H9 (cell line): ENCODE measurements at regions not wholly inside any gene's neighbourhood (a gene's known extent, or its start where the extent isn't known, plus 50 kb on each side); places are given as distances from the start of the nearest gene placed in this dataset.
A peak's percentile ranks its signal among the peaks of the same experiment; 100 is the strongest.

Experiments used
- DNase-seq: peaks from one replicate; pipeline ENCODE4 v3.0.0-alpha.2; 2017
- H2AFZ ChIP-seq: one replicate; pipeline ENCODE4 v1.6.1; 2013; ENCODE audit warnings: mild to moderate bottlenecking, low read length, control low read depth, moderate library complexity
- H2AK5ac ChIP-seq: 2 replicates; pipeline ENCODE4 v1.6.1; 2013; ENCODE audit warnings: low read length, control low read depth, mixed read lengths; ENCODE audit not compliant: insufficient read length
- H2BK120ac ChIP-seq: one replicate; pipeline ENCODE4 v1.6.1; 2013; ENCODE audit warnings: low read depth, mild to moderate bottlenecking, low read length, control low read depth, inconsistent platforms; ENCODE audit not compliant: poor library complexity, severe bottlenecking
- H2BK12ac ChIP-seq: 2 replicates; pipeline ENCODE4 v1.6.1; 2013; ENCODE audit warnings: low read length, control low read depth, mixed read lengths, low read depth; ENCODE audit not compliant: insufficient read length
- H2BK15ac ChIP-seq: 2 replicates; pipeline ENCODE4 v1.6.1; 2013; ENCODE audit warnings: low read depth, low read length, control low read depth
- H2BK20ac ChIP-seq: one replicate; pipeline ENCODE4 v1.6.1; 2013; ENCODE audit warnings: low read depth, mild to moderate bottlenecking, low read length, control low read depth, inconsistent platforms; ENCODE audit not compliant: poor library complexity, severe bottlenecking
- H2BK5ac ChIP-seq: 2 replicates; pipeline ENCODE4 v1.6.1; 2013; ENCODE audit warnings: low read length, control low read depth, mixed read lengths; ENCODE audit not compliant: insufficient read length
- H3K14ac ChIP-seq: 2 replicates; pipeline ENCODE4 v1.6.1; 2013; ENCODE audit warnings: low read length, control low read depth; ENCODE audit not compliant: insufficient read depth
- H3K18ac ChIP-seq: 2 replicates; pipeline ENCODE4 v1.6.1; 2013; ENCODE audit warnings: low read depth, mild to moderate bottlenecking, mixed read lengths, low read length, control low read depth; ENCODE audit not compliant: insufficient read length
- H3K23ac ChIP-seq: 2 replicates; pipeline ENCODE4 v1.6.1; 2013; ENCODE audit warnings: low read length, control low read depth, mixed read lengths, low read depth; ENCODE audit not compliant: insufficient read length
- H3K23me2 ChIP-seq: 2 replicates; pipeline ENCODE4 v1.6.1; 2013; ENCODE audit warnings: low read depth, mild to moderate bottlenecking, mixed read lengths, low read length, control low read depth; ENCODE audit not compliant: insufficient read length, poor library complexity, severe bottlenecking
- H3K27ac ChIP-seq: 2 replicates; pipeline ENCODE4 v1.5.1; 2013; ENCODE audit warnings: low read length, control low read depth, mixed read lengths, low read depth; ENCODE audit not compliant: insufficient read length
- H3K27me3 ChIP-seq: 2 replicates; pipeline ENCODE4 v1.6.1; 2013; ENCODE audit warnings: low read length, control low read depth, inconsistent platforms; ENCODE audit not compliant: insufficient read depth
- H3K4ac ChIP-seq: 2 replicates; pipeline ENCODE4 v1.6.1; 2013; ENCODE audit warnings: low read depth, mild to moderate bottlenecking, control low read depth, inconsistent platforms, low read length, moderate library complexity
- H3K4me1 ChIP-seq: 2 replicates; pipeline ENCODE4 v1.6.1; 2013; ENCODE audit warnings: low read length, control low read depth, inconsistent platforms; ENCODE audit not compliant: insufficient read depth
- H3K4me2 ChIP-seq: 2 replicates; pipeline ENCODE4 v1.6.1; 2013; ENCODE audit warnings: low read length, control low read depth, mixed read lengths; ENCODE audit not compliant: insufficient read length, insufficient read depth
- H3K56ac ChIP-seq: 2 replicates; pipeline ENCODE4 v1.6.1; 2013; ENCODE audit warnings: low read depth, mild to moderate bottlenecking, mixed read lengths, low read length, control low read depth; ENCODE audit not compliant: insufficient read length
- H3K79me1 ChIP-seq: 2 replicates; pipeline ENCODE4 v1.6.1; 2013; ENCODE audit warnings: low read depth, mild to moderate bottlenecking, moderate library complexity, low read length, control low read depth, inconsistent platforms; ENCODE audit not compliant: insufficient read depth, poor library complexity, severe bottlenecking
- H3K79me2 ChIP-seq: 2 replicates; pipeline ENCODE4 v1.6.1; 2013; ENCODE audit warnings: low read length, control low read depth, inconsistent platforms; ENCODE audit not compliant: insufficient read depth
- H3K9ac ChIP-seq: 2 replicates; pipeline ENCODE4 v1.6.1; 2013; ENCODE audit warnings: low read length, control low read depth, mixed read lengths; ENCODE audit not compliant: insufficient read length; ENCODE audit errors: extremely low read depth
- H3K9me3 ChIP-seq: one replicate; pipeline ENCODE4 v1.6.1; 2013; ENCODE audit warnings: low read depth, low read length, inconsistent platforms; ENCODE audit not compliant: control insufficient read depth
- H3T11ph ChIP-seq: one replicate; pipeline ENCODE4 v1.6.1; 2013; ENCODE audit warnings: mild to moderate bottlenecking, low read length, control low read depth, inconsistent platforms
- H4K20me1 ChIP-seq: one replicate; pipeline ENCODE4 v1.6.1; 2013; ENCODE audit not compliant: control insufficient read depth, insufficient read length, insufficient read depth
- H4K5ac ChIP-seq: 2 replicates; pipeline ENCODE4 v1.6.1; 2013; ENCODE audit warnings: low read depth, mild to moderate bottlenecking, mixed read lengths, low read length, control low read depth; ENCODE audit not compliant: insufficient read length
- H4K8ac ChIP-seq: replicated peaks from 2 replicates; pipeline ENCODE4 v1.6.1; 2013; ENCODE audit warnings: low read length, control low read depth, mixed read lengths, low read depth; ENCODE audit not compliant: insufficient read length
- H4K91ac ChIP-seq: 2 replicates; pipeline ENCODE4 v1.6.1; 2013; ENCODE audit warnings: low read depth, mild to moderate bottlenecking, moderate library complexity, mixed read lengths, low read length, control low read depth; ENCODE audit not compliant: insufficient read length
- H3K27ac Mint-ChIP-seq, 3 experiments: 2 replicates in 2 of 3; 3 replicates in 1 of 3; pipeline ENCODE4 v1.8.0; 2020 to 2021; ENCODE audit warnings: mixed read lengths in 3 of 3, mild to moderate bottlenecking in 1 of 3, moderate library complexity in 1 of 3
- H3K27me3 Mint-ChIP-seq: 2 replicates; pipeline ENCODE4 v1.8.0; 2021; ENCODE audit warnings: low read depth, mild to moderate bottlenecking, moderate library complexity, mixed read lengths
- H3K36me3 Mint-ChIP-seq, 3 experiments: 2 replicates in 2 of 3; 3 replicates in 1 of 3; pipeline ENCODE4 v1.8.0; 2020 to 2021; ENCODE audit warnings: low read depth in 3 of 3, mixed read lengths in 3 of 3; ENCODE audit not compliant: insufficient read depth in 1 of 3
- H3K4me1 Mint-ChIP-seq, 2 experiments: 2 replicates each; pipeline ENCODE4 v1.8.0; 2020; ENCODE audit warnings: mixed read lengths in 2 of 2
- H3K4me3 Mint-ChIP-seq, 2 experiments: 2 replicates in 1 of 2; 3 replicates in 1 of 2; pipeline ENCODE4 v1.8.0; 2020 to 2021; ENCODE audit warnings: mild to moderate bottlenecking in 2 of 2, mixed read lengths in 2 of 2, moderate library complexity in 1 of 2
- H3K9me3 Mint-ChIP-seq, 2 experiments: 2 replicates in 1 of 2; 3 replicates in 1 of 2; pipeline ENCODE4 v1.8.0; 2020; ENCODE audit warnings: mild to moderate bottlenecking in 2 of 2, mixed read lengths in 2 of 2, moderate library complexity in 1 of 2
- CTCF ChIP-seq: fragments of 200-600 bp; sonication (generic); conservative IDR thresholded peaks from 3 replicates; pipeline ENCODE4 v1.8.0; 2021; ENCODE audit warnings: antibody characterized with exemption, mild to moderate bottlenecking
- WGBS: extraction: QIAGEN DNeasy Blood & Tissue Kit; methylation state at CpG from one replicate; pipeline ENCODE4 v1.1.7; 2013; ENCODE audit warnings: missing lambda C conversion rate, low lambda C conversion rate, mixed read lengths; ENCODE audit not compliant: insufficient read length; ENCODE audit errors: extremely low coverage; 5-methylcytosine and 5-hydroxymethylcytosine counted together

GRCh38 chr2:120809609-120810440 lies 74.2 kb downstream of the GLI2 start:
- no peaks in the 10 kb centered on the region for H3K23me2 ChIP-seq
- H2BK5ac ChIP-seq, result no peak overlapping the region
- H3K4me3 Mint-ChIP-seq, result no peak overlapping the region
- no peaks in the 10 kb centered on the region for H3K27me3 Mint-ChIP-seq
- H2AFZ ChIP-seq, result no peak overlapping the region
- no peak overlapping the region for H3K4me2 ChIP-seq
- H3K9me3 Mint-ChIP-seq, result no peaks in the 10 kb centered on the region
- H3K36me3 Mint-ChIP-seq, result peaks cover 13 to 55% (median 40%) of the 10 kb centered on the region in 3 experiments; a peak in 6 of 7 replicates
- H3K27ac ChIP-seq, result no peak overlapping the region
- no peak overlapping the region for H3K56ac ChIP-seq
- H3K27me3 ChIP-seq, result no peaks in the 10 kb centered on the region
- no peak for DNase-seq
- no peak overlapping the region for H2BK120ac ChIP-seq
- H2BK12ac ChIP-seq, result no peak overlapping the region
- no CpG with 5 or more reads among the region's 13 CpGs for WGBS
- H3K14ac ChIP-seq, result no peak overlapping the region; the same call in 1 of the 2 replicates
- peak overlapping the region in 2 of 3 experiments; percentile 52 to 78; a peak in 2 of 7 replicates for H3K27ac Mint-ChIP-seq
- no peak overlapping the region for H4K5ac ChIP-seq
- H3K79me2 ChIP-seq, result no peaks in the 10 kb centered on the region; the same call in 1 of the 2 replicates
- no peak overlapping the region for H3K4ac ChIP-seq
- H2BK20ac ChIP-seq, result no peak overlapping the region
- H3K18ac ChIP-seq, result no peak overlapping the region
- H3K9me3 ChIP-seq, result no peaks in the 10 kb centered on the region
- no peak overlapping the region for H4K91ac ChIP-seq
- no peak overlapping the region for H2AK5ac ChIP-seq
- H2BK15ac ChIP-seq, result no peak overlapping the region
- H4K8ac ChIP-seq, result no peak overlapping the region
- H3K23ac ChIP-seq, result no peak overlapping the region
- TF ChIP-seq CTCF, result no peak
- no peak overlapping the region for H3T11ph ChIP-seq
- H4K20me1 ChIP-seq, result no peaks in the 10 kb centered on the region
- no peak overlapping the region for H3K9ac ChIP-seq
- peaks cover 12 to 25% of the 10 kb centered on the region in 2 experiments for H3K4me1 Mint-ChIP-seq
- no peaks in the 10 kb centered on the region for H3K4me1 ChIP-seq
- peaks cover 4% of the 10 kb centered on the region for H3K79me1 ChIP-seq
